ENCODE measurements at regions not wholly inside any gene's neighbourhood (a gene's known extent, or its start where the extent isn't known, plus 50 kb on each side); places are given as distances from the start of the nearest gene placed in this dataset.
A peak's percentile ranks its signal among the peaks of the same experiment; 100 is the strongest.
"Not testable (repeated sequence)": the region's sequence is repeated elsewhere in the genome, so short reads cannot be mapped to it uniquely, and the experiment has no call there.

DNA sequence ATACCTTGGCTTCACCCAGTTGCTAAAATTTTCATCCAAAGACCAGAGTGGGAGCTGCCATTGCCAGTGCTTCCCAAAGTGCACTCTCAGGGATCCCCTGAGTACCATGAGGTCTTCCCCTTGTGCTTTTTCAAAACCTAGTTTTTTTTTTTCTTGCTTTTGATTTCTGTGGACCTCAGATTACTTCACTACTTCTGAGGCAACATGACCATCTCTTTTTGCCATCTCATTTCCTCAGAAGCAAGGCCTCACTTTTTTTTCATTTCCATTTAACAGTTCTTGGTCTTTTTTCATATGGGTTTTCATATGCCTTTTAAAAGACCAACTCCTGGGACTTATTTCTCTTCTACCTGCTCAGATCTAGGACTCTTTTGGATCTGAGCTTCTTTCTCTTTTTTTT, 64.1 kb upstream of the MMS22L start:
- POLR2A ChIA-PET, result no interaction called here
- CTCF ChIA-PET, result no interaction called here
- no peak for DNase-seq (ENCODE audit: low read depth, low spot score)
- TF ChIP-seq, protein P1, sequence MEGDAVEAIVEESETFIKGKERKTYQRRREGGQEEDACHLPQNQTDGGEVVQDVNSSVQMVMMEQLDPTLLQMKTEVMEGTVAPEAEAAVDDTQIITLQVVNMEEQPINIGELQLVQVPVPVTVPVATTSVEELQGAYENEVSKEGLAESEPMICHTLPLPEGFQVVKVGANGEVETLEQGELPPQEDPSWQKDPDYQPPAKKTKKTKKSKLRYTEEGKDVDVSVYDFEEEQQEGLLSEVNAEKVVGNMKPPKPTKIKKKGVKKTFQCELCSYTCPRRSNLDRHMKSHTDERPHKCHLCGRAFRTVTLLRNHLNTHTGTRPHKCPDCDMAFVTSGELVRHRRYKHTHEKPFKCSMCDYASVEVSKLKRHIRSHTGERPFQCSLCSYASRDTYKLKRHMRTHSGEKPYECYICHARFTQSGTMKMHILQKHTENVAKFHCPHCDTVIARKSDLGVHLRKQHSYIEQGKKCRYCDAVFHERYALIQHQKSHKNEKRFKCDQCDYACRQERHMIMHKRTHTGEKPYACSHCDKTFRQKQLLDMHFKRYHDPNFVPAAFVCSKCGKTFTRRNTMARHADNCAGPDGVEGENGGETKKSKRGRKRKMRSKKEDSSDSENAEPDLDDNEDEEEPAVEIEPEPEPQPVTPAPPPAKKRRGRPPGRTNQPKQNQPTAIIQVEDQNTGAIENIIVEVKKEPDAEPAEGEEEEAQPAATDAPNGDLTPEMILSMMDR (IDR thresholded peaks at IDR 0.05; ENCODE audit: insufficient read depth, low read length, missing control alignments), result no peak
- no peak overlapping the region for H3K4me3 ChIP-seq (ENCODE audit: low read depth, low read length)

DNA sequence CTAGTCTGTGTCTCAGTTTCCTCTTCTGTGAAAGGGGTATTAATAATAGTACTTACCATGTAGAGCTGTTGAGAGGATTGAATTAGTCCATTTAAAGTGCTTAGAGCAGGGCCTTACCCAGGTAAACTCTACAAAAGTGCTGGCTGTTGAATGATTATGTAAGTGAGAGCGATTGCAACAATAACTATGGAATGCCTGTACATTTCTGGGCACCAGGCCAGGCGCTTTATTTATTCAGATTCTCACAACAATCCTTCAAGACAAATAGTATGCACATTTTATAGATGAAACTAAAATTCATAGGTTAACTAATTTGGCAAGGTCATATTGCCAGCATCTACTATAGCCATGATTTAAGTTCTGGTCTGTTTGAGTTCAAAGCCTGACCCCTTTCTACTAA, 78.3 kb upstream of the MMS22L start:
- TF ChIP-seq, protein P1 (IDR thresholded peaks at IDR 0.05; ENCODE audit: insufficient read depth, low read length, missing control alignments), result no peak
- no peak overlapping the region for H3K4me3 ChIP-seq (ENCODE audit: low read depth, low read length)
- POLR2A ChIA-PET, result no interaction called here
- CTCF ChIA-PET, result no interaction called here
- DNase-seq (ENCODE audit: low read depth, low spot score), result no peak

DNA sequence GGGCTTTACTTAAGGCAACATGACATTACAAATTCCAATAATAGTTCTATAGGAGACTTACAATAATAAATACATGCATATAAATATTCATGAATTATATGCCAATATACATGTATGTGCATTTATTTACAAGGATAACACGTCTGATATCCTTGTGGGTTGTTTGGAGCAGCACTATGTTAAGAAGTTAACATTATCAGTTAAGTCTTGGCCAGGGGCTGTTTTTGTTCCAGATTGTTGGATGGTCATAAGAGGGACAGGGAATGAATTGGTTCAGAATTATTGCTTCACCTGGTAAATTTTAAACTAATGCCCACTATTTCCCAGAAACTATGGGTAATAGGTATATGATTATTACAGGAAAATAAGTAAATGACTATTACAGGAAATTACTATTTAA, 81.3 kb upstream of the MMS22L start:
- POLR2A ChIA-PET, result no interaction called here
- TF ChIP-seq, protein P1 (IDR thresholded peaks at IDR 0.05; ENCODE audit: insufficient read depth, low read length, missing control alignments), result no peak
- no peak for DNase-seq (ENCODE audit: low read depth, low spot score)
- CTCF ChIA-PET, result no interaction called here
- no peak overlapping the region for H3K4me3 ChIP-seq (ENCODE audit: low read depth, low read length)

DNA sequence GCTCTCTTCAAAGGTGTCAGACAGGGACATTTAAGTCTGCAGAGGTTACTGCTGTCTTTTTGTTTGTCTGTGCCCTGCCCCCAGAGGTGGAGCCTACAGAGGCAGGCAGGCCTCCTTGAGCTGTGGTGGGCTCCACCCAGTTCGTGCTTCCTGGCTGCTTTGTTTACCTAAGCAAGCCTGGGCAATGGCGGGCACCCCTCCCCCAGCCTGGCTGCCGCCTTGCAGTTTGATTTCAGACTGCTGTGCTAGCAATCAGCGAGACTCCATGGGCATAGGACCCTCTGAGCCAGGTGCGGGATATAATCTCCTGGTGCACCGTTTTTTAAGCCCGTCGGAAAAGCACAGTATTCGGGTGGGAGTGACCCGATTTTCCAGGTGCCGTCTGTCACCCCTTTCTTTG, 99.1 kb upstream of the MMS22L start:
- DNase-seq (ENCODE audit: low read depth, low spot score); CTCF ChIA-PET; H3K4me3 ChIP-seq (ENCODE audit: low read depth, low read length); POLR2A ChIA-PET: not testable (repeated sequence)

DNA sequence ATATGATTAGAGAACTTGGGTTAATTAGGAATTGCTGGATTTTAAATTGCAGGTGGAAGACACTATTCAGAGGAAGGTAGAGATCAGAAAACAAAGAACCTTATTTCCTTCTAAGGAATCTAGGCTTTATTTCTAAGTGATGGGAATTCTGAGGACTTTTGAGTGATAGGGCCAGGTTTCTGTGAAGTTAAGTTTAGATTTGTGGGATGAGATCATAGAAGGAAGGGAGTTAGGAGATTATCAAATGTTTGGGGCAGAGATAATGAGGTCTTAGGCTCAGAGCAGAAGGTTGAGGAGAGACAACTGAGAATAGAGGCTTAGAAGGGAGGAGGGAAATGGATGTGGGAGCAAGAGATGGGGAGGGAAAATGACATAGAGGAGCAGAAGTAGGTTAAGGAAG, 109.7 kb upstream of the MMS22L start:
- no peak for DNase-seq (ENCODE audit: low read depth, low spot score)
- ChIA-PET POLR2A (no interaction called here), CTCF (interaction anchor here (0.9 to 9.7 kb wide), 7 partner anchors 177 to 322 kb away, joined by 3 to 160 read pairs (median 4); no protein-coding TSS in a partner anchor)
- no peak overlapping the region for H3K4me3 ChIP-seq (ENCODE audit: low read depth, low read length)
- TF ChIP-seq, protein P1 (IDR thresholded peaks at IDR 0.05; ENCODE audit: insufficient read depth, low read length, missing control alignments), result no peak

DNA sequence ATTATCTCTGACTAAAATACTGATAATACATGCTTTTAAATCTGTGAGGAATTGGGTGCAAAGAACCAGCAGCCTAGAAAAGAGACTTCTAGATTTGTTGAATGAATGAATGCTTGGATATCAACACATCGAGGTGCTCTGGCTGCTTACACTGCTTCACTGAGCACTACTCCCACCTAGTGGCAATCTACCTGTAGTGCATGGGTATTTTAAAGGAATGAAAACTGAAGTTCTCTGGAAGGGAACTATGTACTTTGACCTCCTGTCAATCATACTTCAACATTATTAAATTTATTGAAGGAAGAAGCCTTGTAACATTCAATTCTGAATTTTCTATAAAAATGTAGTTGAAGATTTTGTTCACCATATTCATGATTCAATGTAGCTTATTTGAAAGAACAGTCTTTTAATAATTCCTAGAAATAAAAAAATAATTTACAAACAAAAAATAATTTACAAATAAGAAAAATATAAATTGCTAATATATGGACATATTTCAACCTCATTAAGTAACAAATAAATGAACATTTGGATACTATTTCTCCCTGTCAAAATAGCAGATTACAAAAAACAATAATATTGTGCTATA, 111.2 kb upstream of the MMS22L start:
- DNase-seq (ENCODE audit: low read depth, low spot score), result no peak
- TF ChIP-seq, protein P1 (IDR thresholded peaks at IDR 0.05; ENCODE audit: insufficient read depth, low read length, missing control alignments), result peak; percentile 73
- H3K4me3 ChIP-seq (ENCODE audit: low read depth, low read length), result no peak overlapping the region
- POLR2A ChIA-PET, result no interaction called here
- CTCF ChIA-PET, result interaction anchor here (0.7 to 9.7 kb wide), 8 partner anchors 11 to 208 kb away, joined by 3 to 160 read pairs (median 4); no protein-coding TSS in a partner anchor

DNA sequence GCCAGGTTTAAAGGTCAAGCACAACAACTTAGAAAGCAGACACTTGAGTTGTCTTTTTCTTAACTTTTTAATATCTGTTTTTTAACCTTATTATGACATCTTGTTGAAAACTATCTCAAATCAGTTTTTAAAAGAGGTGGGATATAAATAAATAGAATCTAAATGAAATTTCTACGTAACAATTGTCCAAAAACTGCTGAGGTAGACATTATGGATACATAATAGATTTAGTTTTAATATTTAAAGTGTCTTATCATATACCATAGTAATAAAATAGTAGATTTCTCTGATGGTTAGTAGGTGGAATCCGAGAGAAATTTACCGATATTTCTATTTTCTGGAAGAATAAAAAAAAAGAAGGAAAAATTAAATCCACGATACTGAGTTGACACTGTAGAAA, 113.9 kb upstream of the MMS22L start:
- no peak for DNase-seq (ENCODE audit: low read depth, low spot score)
- no peak overlapping the region for H3K4me3 ChIP-seq (ENCODE audit: low read depth, low read length)
- POLR2A ChIA-PET, result no interaction called here
- CTCF ChIA-PET, result interaction anchor here (2.9 to 9.7 kb wide), 3 partner anchors 181 to 211 kb away, joined by 16 to 160 read pairs (median 65); no protein-coding TSS in a partner anchor
- TF ChIP-seq, protein P1 (IDR thresholded peaks at IDR 0.05; ENCODE audit: insufficient read depth, low read length, missing control alignments), result no peak
